IPS-18c (cell line): ENCODE measurements at regions not wholly inside any gene's neighbourhood (a gene's known extent, or its start where the extent isn't known, plus 50 kb on each side); places are given as distances from the start of the nearest gene placed in this dataset.
"Not testable (repeated sequence)": the region's sequence is repeated elsewhere in the genome, so short reads cannot be mapped to it uniquely, and the experiment has no call there.

ENCODE experiments used
- H3K4me3 ChIP-seq: 2 replicates; pipeline ENCODE4 v1.7.0; 2013; ENCODE audit warnings: low read depth, mild to moderate bottlenecking, low read length, moderate library complexity; ENCODE audit not compliant: insufficient read depth
- H3K9me3 ChIP-seq: one replicate; pipeline ENCODE4 v1.6.1; 2013; ENCODE audit warnings: mild to moderate bottlenecking, low read length, moderate library complexity; ENCODE audit not compliant: control insufficient read depth, insufficient read depth

DNA sequence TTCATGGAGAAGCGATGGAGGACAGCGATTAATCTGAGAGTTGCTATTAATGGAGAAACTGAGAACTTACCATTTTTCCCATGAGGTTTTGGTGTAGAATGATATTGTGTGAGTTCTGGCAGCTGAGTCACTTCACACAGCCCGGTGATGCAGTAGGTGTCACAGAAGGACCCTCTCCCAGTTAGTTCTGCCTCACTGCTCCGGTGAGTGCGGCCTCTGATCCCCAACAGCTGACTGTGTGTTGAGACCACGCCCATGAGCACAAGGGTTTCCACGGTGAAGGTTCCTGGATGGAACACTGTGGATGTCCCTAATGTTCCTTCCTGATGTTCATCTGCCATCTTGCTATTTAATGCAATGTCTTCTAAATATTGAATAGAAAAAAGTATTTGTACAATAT, 114.0 kb upstream of the SULF2 start:
- not testable (repeated sequence) for H3K4me3 ChIP-seq, H3K9me3 ChIP-seq

DNA sequence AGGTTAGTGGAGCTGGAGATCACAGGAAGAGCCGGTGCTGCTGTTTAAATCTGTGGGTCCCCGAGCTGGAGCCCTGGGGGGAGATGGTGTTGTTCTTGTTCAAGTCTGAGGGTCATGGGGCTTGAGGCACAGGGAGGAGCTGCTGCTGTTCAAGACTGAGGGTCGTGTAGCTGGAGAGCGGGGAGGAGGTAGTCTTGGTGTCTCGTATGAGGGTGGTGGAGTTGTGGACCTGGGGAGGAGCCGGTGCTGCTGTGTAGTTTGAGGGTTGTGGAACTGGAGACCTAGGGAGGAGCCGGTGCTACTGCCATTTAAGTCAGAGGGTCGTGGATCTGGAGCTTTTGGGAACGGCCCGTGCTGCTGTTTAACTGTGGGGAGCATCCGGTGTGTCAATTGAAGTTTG, 112.2 kb upstream of the SULF2 start:
- H3K9me3 ChIP-seq, result no peaks in the 10 kb centered on the region
- H3K4me3 ChIP-seq, result no peak overlapping the region

DNA sequence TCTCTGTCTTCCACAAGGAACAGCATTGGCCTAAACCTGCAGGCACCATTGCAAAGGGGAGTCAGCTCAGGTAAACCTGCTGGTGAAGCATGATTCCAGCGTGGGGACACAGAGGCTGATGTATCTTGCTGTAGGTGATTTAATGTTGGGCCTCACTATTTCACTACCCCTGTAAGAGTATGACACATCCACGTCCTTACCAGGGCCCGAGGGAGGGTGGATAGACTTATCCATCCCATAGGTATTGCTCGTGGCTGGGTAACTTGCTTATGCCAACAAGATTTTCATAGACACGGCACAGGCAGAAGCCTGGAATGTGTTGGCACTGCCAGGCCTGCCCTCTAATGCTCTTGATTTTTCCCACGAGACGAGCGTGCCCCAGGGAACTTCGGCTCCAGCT, 107.4 kb upstream of the SULF2 start:
- not testable (repeated sequence) for H3K4me3 ChIP-seq, H3K9me3 ChIP-seq

DNA sequence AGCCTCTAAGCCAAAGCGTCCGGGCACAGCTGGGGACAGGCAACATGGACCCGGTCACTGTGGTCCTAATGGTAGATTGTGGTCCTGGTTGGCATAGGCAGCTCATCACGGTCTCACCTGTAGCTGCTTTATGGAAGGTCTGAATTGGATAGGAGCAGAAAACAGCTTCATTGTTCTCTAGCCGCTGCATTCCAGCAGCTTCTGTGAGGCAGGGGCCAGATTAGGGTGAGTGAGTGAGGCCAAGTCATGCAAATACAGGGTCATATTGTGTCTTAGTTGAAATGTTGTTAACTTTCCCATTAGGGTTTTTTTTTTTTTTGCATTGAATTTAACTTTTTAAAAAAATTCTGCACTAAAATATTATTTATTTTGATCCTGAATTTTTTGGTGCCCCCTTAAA, 105.4 kb upstream of the SULF2 start:
- not testable (repeated sequence) for H3K4me3 ChIP-seq, H3K9me3 ChIP-seq

DNA sequence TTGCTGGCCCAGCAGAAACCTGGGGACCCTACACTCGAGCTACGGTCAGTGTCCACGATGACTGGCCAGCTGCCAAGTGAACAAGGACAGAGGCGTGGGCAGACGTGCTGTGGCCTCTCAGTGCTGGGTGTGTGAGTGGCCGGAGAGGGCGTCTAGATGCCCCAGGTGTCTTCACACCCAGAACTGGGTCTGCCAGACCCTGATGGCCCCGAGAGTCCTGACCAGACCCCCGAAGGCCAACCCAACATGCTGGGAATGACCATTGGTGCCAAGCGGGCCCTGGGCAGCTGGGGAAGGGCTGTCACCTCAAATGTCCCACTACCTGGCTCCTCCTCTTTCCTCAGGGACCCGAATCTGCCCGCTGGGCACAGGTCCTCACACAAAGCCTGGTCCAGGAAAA, 104.5 kb upstream of the SULF2 start:
- not testable (repeated sequence) for H3K9me3 ChIP-seq, H3K4me3 ChIP-seq

DNA sequence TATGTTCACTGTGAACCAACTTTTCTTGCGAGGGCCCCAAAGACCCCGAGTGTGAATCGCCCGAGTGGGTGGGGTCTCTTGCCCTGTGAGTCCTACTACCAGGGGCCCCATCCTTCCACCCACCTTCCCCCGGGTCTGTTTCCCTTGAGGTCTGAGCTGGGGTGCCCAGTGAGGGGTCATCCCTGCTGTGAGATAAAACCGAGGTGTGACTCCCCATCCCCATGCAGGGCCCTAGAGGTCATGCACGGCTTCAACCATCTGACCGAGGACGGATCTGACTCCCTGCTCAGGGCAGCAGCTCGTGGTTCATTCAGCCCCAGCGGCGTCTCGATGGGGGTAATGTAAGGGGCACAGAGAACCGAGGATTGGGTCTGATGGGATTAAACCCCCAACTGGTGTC, 103.1 kb upstream of the SULF2 start:
- no peak overlapping the region for H3K4me3 ChIP-seq
- H3K9me3 ChIP-seq, result no peaks in the 10 kb centered on the region

DNA sequence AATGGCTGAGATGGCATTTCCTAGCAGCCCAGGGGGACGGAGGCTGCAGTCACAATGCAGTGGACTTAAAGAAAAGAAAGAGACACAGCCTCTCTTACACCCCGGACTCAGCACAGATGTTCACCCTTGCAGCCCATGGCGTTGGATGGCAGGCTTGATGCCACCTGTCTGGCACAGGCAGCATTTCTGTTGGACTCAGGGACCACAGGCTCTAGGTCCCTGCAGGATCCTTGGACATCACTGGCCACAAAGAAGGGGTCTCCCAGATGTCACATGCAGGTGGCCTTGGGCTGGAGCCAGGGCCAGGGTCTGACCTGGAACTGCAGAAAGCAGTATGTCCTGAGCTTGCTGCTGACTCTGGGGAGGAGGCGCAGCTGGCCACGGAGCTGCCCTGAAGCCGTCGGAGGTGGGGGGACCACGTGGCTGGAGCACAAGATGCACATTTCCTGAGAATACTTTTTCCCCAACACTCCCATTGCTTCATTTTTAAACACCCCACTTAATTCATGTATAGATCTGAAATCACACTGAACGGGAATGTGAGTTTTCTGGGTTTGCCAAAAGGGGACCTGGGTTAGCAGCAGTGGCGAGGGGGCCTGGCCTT, 102.3 kb upstream of the SULF2 start:
- Histone ChIP-seq H3K4me3 (no peak overlapping the region), H3K9me3 (no peaks in the 10 kb centered on the region)

DNA sequence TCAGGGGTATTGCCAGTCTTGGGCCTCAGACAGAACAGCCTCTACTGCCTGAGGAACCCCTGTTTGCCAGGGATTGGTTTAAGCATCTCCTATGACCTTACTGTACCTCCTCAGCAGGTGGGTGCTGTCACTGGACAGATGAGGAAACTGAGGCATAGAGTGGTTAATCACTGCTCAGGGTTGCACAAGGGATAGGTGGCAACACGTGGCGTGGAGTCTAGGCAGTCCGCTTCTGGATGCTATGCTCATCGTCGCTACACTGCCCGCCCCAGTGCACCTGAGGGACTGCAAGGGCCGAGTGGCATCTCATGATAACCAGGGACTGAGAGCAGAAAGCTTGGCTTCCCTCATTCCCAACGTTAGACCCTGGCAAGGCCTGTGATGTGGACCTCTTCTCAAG, 101.8 kb upstream of the SULF2 start:
- H3K4me3 ChIP-seq, result no peak overlapping the region

DNA sequence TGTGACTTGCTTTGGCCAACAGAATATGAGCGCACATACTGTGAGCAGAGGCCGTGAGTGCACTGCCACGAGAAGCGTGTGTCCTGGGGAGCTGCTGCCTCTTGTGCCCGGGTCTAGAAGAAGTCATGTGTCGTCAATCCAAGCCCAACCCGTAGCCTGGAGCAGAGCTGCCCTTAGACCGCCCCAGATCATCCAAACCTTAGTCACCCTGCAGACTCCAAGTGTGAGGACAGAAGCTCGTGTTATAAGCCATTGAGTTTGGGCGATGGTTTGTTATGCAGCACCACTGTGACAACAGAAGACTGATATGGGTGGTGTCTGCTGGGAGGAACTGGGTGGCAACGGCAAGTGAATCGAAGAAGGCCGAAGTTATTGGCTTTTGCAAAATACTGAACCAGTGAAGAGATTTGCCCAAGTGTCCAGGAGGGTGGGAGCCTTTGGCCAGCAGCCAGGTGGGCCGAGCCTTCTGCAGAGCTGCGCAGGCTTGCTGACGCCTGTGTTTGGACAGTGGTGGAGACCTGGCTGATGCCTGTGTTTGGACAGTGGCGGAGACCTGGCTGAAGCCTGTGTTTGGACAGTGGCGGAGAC, 101.3 kb upstream of the SULF2 start:
- no peaks in the 10 kb centered on the region for H3K9me3 ChIP-seq
- H3K4me3 ChIP-seq, result no peak overlapping the region

More for the DNA sequence above, 101.8 kb upstream of the SULF2 start:
- no peaks in the 10 kb centered on the region for H3K9me3 ChIP-seq

DNA sequence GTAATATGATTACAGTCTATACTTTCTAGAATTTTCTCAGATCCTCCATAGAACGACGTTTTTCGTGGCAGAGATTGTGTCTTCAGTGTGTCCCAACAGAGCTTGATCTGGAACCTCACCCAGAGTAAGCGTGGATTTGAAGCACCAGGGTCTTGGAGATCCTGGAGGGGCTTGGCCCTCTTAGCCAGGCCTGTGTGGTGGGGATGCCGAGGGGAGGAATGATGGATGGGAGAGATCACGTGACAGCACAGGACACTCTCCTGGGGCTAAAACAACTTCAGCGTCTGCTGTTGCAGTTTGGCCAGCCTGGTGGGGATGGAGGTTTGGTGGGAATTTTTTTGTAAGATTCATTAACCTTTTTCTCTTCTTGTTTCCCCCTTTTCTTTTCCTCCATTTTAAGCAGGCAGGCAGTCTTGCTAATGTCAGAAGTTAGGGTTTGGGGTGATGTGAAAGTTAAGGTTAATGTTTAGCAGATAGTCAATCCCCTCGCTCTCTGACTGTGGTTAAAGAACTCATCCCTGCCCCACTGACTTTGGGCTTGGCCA, 100.7 kb upstream of the SULF2 start:
- H3K4me3 ChIP-seq, result no peak overlapping the region

DNA sequence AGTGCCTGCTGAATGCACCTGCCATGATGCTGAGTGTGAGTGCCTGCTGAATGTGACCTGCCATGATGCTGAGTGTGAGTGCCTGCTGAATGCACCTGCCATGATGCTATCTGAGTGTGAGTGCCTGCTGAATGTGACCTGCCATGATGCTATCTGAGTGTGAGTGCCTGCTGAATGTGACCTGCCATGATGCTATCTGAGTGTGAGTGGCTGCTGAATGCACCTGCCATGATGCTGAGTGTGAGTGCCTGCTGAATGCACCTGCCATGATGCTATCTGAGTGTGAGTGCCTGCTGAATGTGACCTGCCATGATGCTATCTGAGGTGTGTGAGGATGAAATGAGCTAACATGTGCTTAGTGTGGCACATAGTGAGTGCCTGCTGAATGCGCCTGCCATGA, 98.7 kb upstream of the SULF2 start:
- H3K9me3 ChIP-seq, H3K4me3 ChIP-seq: not testable (repeated sequence)

More for the DNA sequence above, 100.7 kb upstream of the SULF2 start:
- H3K9me3 ChIP-seq, result no peaks in the 10 kb centered on the region

DNA sequence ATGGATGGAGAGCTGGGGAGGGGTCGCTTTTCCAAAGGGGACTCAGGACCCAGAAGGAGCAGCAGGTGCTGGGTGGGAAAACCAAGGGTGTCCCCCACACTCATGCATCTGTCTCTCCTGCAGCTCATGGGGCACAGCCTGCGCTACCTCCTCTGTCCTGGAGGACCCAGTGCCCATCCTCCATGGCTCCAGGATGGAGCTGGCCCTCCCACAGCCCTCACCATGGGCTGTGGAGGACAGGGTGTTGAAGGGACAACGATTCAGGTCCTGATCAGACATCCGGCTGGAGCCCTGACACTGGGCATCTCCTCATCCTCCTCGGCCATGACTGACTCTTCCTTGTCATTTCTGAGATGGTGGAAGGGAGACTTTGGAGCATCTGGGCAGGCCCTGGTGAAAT, 97.9 kb upstream of the SULF2 start:
- Histone ChIP-seq H3K9me3 (no peaks in the 10 kb centered on the region), H3K4me3 (no peak overlapping the region)

DNA sequence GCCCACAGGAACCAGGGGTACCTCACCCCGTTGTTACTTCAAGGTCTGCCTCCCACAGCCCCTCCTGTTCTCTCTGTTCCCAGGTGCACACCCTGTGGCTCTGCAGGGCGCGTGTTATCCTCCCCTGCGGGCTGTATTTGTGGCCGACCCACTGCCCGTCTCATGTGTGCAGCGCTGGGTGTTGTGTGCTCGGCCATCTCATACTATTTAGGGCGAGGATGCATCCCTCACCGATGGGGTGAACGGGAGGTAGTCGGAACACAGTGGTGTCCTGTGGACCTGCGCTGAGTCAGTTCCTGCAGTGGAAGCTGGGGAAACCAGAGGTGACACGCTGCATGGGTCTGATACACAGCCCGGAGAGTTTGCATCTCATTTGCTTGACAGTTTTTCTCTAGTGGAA, 94.5 kb upstream of the SULF2 start:
- H3K9me3 ChIP-seq, result no peaks in the 10 kb centered on the region

DNA sequence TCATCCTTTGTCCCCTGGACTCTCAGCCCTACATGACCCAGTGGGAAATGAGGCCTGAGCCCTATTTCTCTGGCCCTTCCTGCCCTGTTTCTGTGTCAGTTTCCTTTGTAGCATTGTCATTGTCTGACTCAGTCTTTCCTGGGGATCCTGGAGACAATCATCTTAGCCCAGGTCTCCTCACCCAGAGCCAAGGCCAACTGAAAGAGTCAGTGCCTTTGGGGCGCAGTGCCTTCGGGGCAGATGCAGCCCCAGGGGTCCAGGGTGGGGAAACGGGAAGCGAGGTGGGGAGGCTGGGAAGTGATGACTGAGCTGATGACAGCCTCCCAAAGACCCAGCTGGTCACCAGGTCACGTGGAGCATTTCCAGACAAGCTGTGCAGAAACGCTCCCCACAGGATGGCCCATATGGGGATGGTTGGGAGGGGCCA, 93.3 kb upstream of the SULF2 start:
- no peaks in the 10 kb centered on the region for H3K9me3 ChIP-seq
- no peak overlapping the region for H3K4me3 ChIP-seq

More for the DNA sequence above, 94.5 kb upstream of the SULF2 start:
- H3K4me3 ChIP-seq, result no peak overlapping the region

DNA sequence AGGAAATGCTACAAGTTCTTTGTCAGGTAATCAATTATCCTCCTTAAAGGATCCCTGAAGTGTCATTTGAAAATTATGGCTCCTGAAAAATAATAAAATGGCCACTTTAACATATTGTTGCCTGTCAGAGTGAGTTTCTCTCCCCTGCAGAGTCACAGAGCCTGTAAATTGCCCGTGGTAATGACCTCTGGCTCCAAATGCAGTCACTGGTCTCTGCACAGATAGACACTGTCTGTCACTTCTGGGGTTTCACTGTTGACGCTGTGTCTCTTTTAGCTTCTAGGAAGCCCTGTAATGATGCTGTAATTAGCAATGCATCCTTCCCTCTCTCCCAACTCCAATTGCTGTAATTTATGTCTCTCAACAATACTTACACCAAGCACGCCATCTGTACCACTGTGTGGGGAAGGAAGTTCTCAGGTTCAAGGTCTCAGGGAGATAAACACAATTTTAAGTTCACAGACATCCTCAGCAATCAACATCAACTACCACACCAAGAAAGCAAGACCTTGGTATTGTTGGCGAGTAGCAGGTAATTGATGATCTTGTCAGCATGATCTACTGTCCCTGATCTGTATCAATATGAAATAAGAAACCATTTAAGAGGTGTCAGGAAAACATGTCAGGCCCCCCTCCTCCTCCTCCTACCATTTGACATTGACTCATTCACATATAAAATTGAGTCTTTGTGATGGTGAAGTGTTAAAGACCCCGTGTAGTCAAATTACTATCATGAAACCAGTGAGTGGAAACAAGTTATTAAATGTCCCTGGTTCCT, 91.2 kb upstream of the SULF2 start:
- Histone ChIP-seq H3K4me3 (no peak overlapping the region), H3K9me3 (no peaks in the 10 kb centered on the region)

DNA sequence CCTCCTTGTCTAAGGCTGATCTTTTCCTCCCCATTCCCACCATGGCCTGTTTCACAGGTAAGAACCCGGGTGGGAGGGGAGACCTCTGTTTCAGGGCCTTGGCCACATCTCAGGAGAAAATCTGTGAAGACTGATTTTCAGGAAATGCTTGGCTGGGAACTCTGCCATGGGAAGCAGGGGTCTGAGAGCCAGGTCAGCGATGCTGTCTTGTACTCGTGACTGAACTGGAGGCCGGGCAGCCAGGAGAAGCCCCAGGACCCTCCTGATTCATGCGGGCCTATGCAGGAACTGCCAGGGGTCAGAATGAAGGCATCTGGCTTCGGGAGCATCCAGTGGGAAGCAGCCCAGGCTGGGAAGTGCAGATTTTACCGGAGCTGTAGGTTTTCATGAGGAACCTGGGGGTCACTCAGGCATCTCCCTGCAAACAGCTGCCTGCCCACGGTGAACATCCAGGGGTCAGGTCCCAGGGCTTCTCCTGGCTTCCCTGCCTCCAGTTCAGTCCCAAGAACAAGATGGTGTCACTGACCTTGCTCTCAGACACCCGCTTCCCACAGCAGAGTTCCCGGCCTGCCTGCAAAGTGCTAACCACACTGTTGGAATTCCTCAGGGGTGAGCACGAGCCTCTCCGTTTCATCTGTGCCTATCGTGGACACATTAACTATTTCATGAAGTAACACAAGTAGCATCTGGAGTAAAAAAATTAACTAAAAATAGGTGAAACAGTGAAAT, 90.2 kb upstream of the SULF2 start:
- H3K4me3 ChIP-seq, result no peak overlapping the region
- H3K9me3 ChIP-seq, result no peaks in the 10 kb centered on the region

DNA sequence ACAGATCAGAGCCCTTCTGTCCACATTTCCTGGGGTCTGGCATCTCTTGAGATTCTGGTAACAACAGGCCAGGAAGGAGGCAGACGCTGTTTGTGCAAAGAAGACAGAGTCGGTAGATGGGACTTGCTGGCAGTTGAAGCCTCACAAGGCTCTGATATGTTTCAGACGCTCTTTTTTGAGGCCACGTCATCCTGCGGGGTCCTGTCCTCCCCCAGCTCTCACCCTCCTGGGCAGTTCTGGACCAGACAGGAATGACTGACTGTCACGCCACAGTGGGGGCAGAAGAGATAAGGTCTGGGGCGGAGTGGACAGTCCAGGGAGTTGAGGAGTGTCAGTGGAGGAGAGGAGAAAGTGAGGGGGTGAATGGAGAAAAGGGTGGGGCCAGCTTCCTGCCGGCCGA, 87.1 kb upstream of the SULF2 start:
- Histone ChIP-seq H3K4me3 (no peak overlapping the region), H3K9me3 (no peaks in the 10 kb centered on the region)

DNA sequence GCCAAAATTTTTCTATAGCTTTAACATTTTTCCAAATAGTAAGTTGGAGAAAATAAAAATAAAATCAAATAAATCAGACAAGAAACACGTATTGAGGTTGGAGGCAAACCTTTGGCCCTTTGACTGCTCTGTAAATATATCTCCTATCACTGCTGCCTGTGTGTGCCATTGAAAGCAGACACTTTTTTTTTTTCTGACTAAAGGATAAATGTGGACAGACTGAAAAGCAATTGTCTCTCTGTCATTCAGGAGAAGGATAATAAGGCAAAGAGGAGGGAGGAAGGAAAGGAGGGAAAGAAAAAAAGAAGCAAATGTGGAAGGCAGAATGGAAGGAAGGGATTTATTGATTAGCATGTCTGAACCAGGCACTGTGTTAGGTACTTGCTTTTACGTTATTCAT, 85.2 kb upstream of the SULF2 start:
- no peak overlapping the region for H3K4me3 ChIP-seq

More for the DNA sequence above, 85.2 kb upstream of the SULF2 start:
- H3K9me3 ChIP-seq, result no peaks in the 10 kb centered on the region
